ENCODE measurements at regions not wholly inside any gene's neighbourhood (a gene's known extent, or its start where the extent isn't known, plus 50 kb on each side); places are given as distances from the start of the nearest gene placed in this dataset.

DNA sequence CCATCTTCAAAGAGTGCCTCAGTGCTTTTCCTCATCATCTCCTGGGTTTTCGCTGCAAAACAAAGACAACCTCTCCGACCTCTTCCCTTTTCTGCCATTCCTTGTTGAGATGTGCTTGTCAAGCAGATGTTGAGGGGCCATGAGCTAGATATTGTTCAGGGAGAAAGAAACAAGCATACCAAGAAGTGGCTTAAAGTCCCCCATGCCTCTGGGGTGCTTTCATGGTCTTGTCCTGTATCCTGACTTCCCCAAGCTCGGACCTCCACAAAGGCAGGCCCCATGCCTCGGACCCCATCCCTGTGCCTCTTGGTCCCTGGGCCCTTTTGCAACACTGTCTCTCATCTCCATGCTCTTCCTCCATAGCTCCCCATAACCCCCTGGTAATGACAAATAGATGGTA, 103.8 kb downstream of the C1orf94 start:
- TF ChIP-seq POLR2A (IDR thresholded peaks at IDR 0.05) (no peak), CTCF (IDR thresholded peaks at IDR 0.05) (no peak)

Measured in right lobe of liver (tissue), 4 donors.